ENCODE measurements at regions not wholly inside any gene's neighbourhood (a gene's known extent, or its start where the extent isn't known, plus 50 kb on each side); places are given as distances from the start of the nearest gene placed in this dataset.

DNA sequence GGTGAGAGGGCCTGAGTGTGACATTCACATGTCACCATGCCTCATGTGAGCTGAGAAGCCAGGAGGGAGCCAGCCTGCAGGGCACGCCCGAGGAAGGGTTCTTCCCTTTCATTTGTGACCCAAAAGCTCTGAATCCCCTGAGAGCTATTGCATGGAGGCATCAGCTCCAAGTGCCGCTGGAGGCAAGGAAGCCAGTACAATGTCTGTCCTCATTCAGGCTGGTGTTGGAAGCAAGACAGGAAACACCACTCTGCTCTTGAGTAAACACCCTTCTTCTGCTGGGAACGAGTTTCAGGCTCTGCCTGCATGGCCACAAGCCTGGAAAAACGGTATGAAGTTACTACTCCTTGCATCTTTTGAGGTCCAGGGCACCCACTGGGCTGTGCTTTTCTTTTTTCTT, 83.8 kb upstream of the LARGE1 start:
- Mint-ChIP-seq H3K36me3 (ENCODE audit: low read depth) (peaks cover 8% of the 10 kb centered on the region), H3K27ac (no peak overlapping the region), H3K27me3 (ENCODE audit: insufficient read depth) (peaks cover 2% of the 10 kb centered on the region), H3K4me1 (no peaks in the 10 kb centered on the region), H3K4me3 (no peak overlapping the region), H3K9me3 (peaks cover 80% of the 10 kb centered on the region)
- Histone ChIP-seq H3K36me3 (ENCODE audit: control insufficient read depth, insufficient read depth, low read length) (no peaks in the 10 kb centered on the region), H3K4me1 (ENCODE audit: control insufficient read depth, insufficient read depth, low read length) (no peaks in the 10 kb centered on the region), H3K27ac (ENCODE audit: low read depth, low read length) (no peak overlapping the region), H3K27me3 (ENCODE audit: control insufficient read depth, insufficient read depth, low read length, poor library complexity, severe bottlenecking) (no peaks in the 10 kb centered on the region), H3K9ac (ENCODE audit: extremely low read depth, low read length, poor library complexity, severe bottlenecking) (no peak overlapping the region), H3K4me3 (ENCODE audit: low read length) (no peak overlapping the region), H3K9me3 (ENCODE audit: control insufficient read depth, low read length) (peaks cover 27% of the 10 kb centered on the region)
- TF ChIP-seq, protein P1, sequence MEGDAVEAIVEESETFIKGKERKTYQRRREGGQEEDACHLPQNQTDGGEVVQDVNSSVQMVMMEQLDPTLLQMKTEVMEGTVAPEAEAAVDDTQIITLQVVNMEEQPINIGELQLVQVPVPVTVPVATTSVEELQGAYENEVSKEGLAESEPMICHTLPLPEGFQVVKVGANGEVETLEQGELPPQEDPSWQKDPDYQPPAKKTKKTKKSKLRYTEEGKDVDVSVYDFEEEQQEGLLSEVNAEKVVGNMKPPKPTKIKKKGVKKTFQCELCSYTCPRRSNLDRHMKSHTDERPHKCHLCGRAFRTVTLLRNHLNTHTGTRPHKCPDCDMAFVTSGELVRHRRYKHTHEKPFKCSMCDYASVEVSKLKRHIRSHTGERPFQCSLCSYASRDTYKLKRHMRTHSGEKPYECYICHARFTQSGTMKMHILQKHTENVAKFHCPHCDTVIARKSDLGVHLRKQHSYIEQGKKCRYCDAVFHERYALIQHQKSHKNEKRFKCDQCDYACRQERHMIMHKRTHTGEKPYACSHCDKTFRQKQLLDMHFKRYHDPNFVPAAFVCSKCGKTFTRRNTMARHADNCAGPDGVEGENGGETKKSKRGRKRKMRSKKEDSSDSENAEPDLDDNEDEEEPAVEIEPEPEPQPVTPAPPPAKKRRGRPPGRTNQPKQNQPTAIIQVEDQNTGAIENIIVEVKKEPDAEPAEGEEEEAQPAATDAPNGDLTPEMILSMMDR (conservative IDR thresholded peaks at IDR 0.05) = no peak
- DNase-seq = no peak
- WGBS, 2 experiments (ENCODE audit: insufficient coverage in 1 of 2, insufficient read length in 1 of 2) = 67 to 85% methylated on average over 3 to 5 of the region's 5 CpGs

- WGBS, 2 experiments (ENCODE audit: insufficient coverage in 1 of 2, insufficient read length in 1 of 2) = 83 to 92% methylated on average over 3 of the region's 3 CpGs
- Mint-ChIP-seq H3K9me3 (peaks cover 54% of the 10 kb centered on the region), H3K27me3 (ENCODE audit: insufficient read depth) (no peaks in the 10 kb centered on the region), H3K27ac (no peak overlapping the region), H3K4me3 (no peak overlapping the region), H3K36me3 (ENCODE audit: low read depth) (peaks cover 4% of the 10 kb centered on the region), H3K4me1 (no peaks in the 10 kb centered on the region)
- Histone ChIP-seq H3K36me3 (ENCODE audit: control insufficient read depth, insufficient read depth, low read length) (no peaks in the 10 kb centered on the region), H3K27me3 (ENCODE audit: control insufficient read depth, insufficient read depth, low read length, poor library complexity, severe bottlenecking) (no peaks in the 10 kb centered on the region), H3K27ac (ENCODE audit: low read depth, low read length) (no peak overlapping the region), H3K4me1 (ENCODE audit: control insufficient read depth, insufficient read depth, low read length) (no peaks in the 10 kb centered on the region), H3K4me3 (ENCODE audit: low read length) (no peak overlapping the region), H3K9me3 (ENCODE audit: control insufficient read depth, low read length) (peaks cover 20% of the 10 kb centered on the region), H3K9ac (ENCODE audit: extremely low read depth, low read length, poor library complexity, severe bottlenecking) (no peak overlapping the region)
- no peak for DNase-seq
- TF ChIP-seq, protein P1 (conservative IDR thresholded peaks at IDR 0.05) = no peak
Measured at GRCh38 chr22:34010259-34010658, 90.0 kb upstream of the LARGE1 start.

GRCh38 chr22:34015642-34016041, 95.4 kb upstream of the LARGE1 start:
- Histone ChIP-seq H3K9ac (ENCODE audit: extremely low read depth, low read length, poor library complexity, severe bottlenecking) (no peak overlapping the region), H3K36me3 (ENCODE audit: control insufficient read depth, insufficient read depth, low read length) (no peaks in the 10 kb centered on the region), H3K4me3 (ENCODE audit: low read length) (no peak overlapping the region), H3K27ac (ENCODE audit: low read depth, low read length) (no peak overlapping the region), H3K4me1 (ENCODE audit: control insufficient read depth, insufficient read depth, low read length) (no peaks in the 10 kb centered on the region), H3K9me3 (ENCODE audit: control insufficient read depth, low read length) (peaks cover 11% of the 10 kb centered on the region), H3K27me3 (ENCODE audit: control insufficient read depth, insufficient read depth, low read length, poor library complexity, severe bottlenecking) (no peaks in the 10 kb centered on the region)
- no peak for DNase-seq
- TF ChIP-seq, protein P1 (conservative IDR thresholded peaks at IDR 0.05) = no peak
- Mint-ChIP-seq H3K27me3 (ENCODE audit: insufficient read depth) (no peaks in the 10 kb centered on the region), H3K27ac (no peak overlapping the region), H3K9me3 (peaks cover 23% of the 10 kb centered on the region), H3K4me3 (no peak overlapping the region), H3K36me3 (ENCODE audit: low read depth) (no peaks in the 10 kb centered on the region), H3K4me1 (no peaks in the 10 kb centered on the region)
- 78 to 81% methylated on average over 3 of the region's 3 CpGs for WGBS, 2 experiments (ENCODE audit: insufficient coverage in 1 of 2, insufficient read length in 1 of 2)
